Neural cell (in vitro differentiated cells): ENCODE measurements at regions not wholly inside any gene's neighbourhood (a gene's known extent, or its start where the extent isn't known, plus 50 kb on each side); places are given as distances from the start of the nearest gene placed in this dataset.

ENCODE experiments used
- H2AFZ ChIP-seq: fragments of 200-600, 300-800 bp; sonication (generic), shearing (Covaris generic); 2 replicates; pipeline ENCODE4 v1.6.0; 2014; ENCODE audit warnings: low read depth, mild to moderate bottlenecking, antibody characterized with exemption, low read length, moderate library complexity
- H3F3A ChIP-seq: fragments of 200-600 bp; shearing (Covaris generic); 2 replicates; pipeline ENCODE4 v1.6.1; 2016; ENCODE audit warnings: mild to moderate bottlenecking, moderate library complexity, mixed read lengths, antibody characterized with exemption, low read length; ENCODE audit not compliant: insufficient read depth, poor library complexity, severe bottlenecking
- H3K27ac ChIP-seq: fragments of 200-600, 300-800 bp; sonication (generic), shearing (Covaris generic); 2 replicates; pipeline ENCODE4 v1.5.1; 2014; ENCODE audit warnings: mild to moderate bottlenecking, low read length, moderate library complexity
- H3K27me3 ChIP-seq: fragments of 300-800, 200-600 bp; sonication (generic), shearing (Covaris generic); 2 replicates; pipeline ENCODE4 v1.6.0; 2014; ENCODE audit warnings: mild to moderate bottlenecking, low read depth, low read length, moderate library complexity; ENCODE audit not compliant: insufficient read depth
- H3K36me3 ChIP-seq: fragments of 300-800, 200-600 bp; sonication (generic), shearing (Covaris generic); 2 replicates; pipeline ENCODE4 v1.5.1; 2014; ENCODE audit warnings: mild to moderate bottlenecking, antibody characterized with exemption, low read length, moderate library complexity; ENCODE audit not compliant: insufficient read depth
- H3K4me2 ChIP-seq: fragments of 300-800, 200-600 bp; sonication (generic), shearing (Covaris generic); 2 replicates; pipeline ENCODE4 v1.6.0; 2014; ENCODE audit warnings: mild to moderate bottlenecking, low read length
- H3K4me3 ChIP-seq: fragments of 300-800, 200-600 bp; sonication (generic), shearing (Covaris generic); 2 replicates; pipeline ENCODE4 v1.5.1; 2014; ENCODE audit warnings: mild to moderate bottlenecking, low read length, moderate library complexity
- H3K79me2 ChIP-seq: fragments of 200-600 bp; shearing (Covaris generic); replicated peaks from 2 replicates; pipeline ENCODE4 v1.6.0; 2014; ENCODE audit warnings: mild to moderate bottlenecking, low read length, moderate library complexity; ENCODE audit not compliant: insufficient read depth
- H3K9ac ChIP-seq: fragments of 300-800, 200-600 bp; sonication (generic), shearing (Covaris generic); 2 replicates; pipeline ENCODE4 v1.6.1; 2016; ENCODE audit warnings: mild to moderate bottlenecking, low read length, mixed read lengths
- H3K9me2 ChIP-seq: fragments of 200-600 bp; shearing (Covaris generic); 2 replicates; pipeline ENCODE4 v1.6.1; 2016; ENCODE audit warnings: mild to moderate bottlenecking, low read length, mixed read lengths; ENCODE audit not compliant: insufficient read depth
- H3K9me3 ChIP-seq: fragments of 200-600, 300-800 bp; sonication (generic), shearing (Covaris generic); 2 replicates; pipeline ENCODE4 v1.6.1; 2016; ENCODE audit warnings: mild to moderate bottlenecking, mixed run types, low read length, moderate library complexity, mixed read lengths
- H4K20me1 ChIP-seq: fragments of 200-600 bp; shearing (Covaris generic); 2 replicates; pipeline ENCODE4 v1.6.1; 2016; ENCODE audit warnings: mild to moderate bottlenecking, mixed run types; ENCODE audit not compliant: insufficient read depth
- EP300 ChIP-seq: fragments of 450-650 bp; conservative IDR thresholded peaks from 2 replicates; pipeline ENCODE4 v1.6.1; 2014; ENCODE audit warnings: antibody characterized with exemption, mild to moderate bottlenecking, moderate library complexity; ENCODE audit not compliant: poor library complexity, severe bottlenecking
- EZH2 ChIP-seq: fragments of 200-600, 300-800 bp; shearing (Covaris generic), sonication (generic); IDR thresholded peaks from 2 replicates; pipeline ENCODE4 v1.6.1; 2014; ENCODE audit warnings: antibody characterized with exemption, low read length, borderline replicate concordance, mild to moderate bottlenecking; ENCODE audit not compliant: insufficient read depth, poor library complexity, severe bottlenecking
- MXI1 ChIP-seq: fragments of 450-650 bp; conservative IDR thresholded peaks from 2 replicates; pipeline ENCODE4 v1.6.1; 2014; ENCODE audit warnings: antibody characterized with exemption, mild to moderate bottlenecking; ENCODE audit not compliant: poor library complexity, severe bottlenecking
- POLR2AphosphoS5 ChIP-seq: IDR thresholded peaks from 2 replicates; pipeline ENCODE4 v1.6.1; 2012
- RAD21 ChIP-seq: fragments of 450-650 bp; conservative IDR thresholded peaks from 2 replicates; pipeline ENCODE4 v1.6.1; 2014; ENCODE audit warnings: antibody characterized with exemption, mild to moderate bottlenecking, moderate library complexity
- SMC3 ChIP-seq: fragments of 450-650 bp; conservative IDR thresholded peaks from 2 replicates; pipeline ENCODE4 v1.6.1; 2014; ENCODE audit warnings: antibody characterized with exemption, mild to moderate bottlenecking, moderate library complexity; ENCODE audit not compliant: poor library complexity
- TAF1 ChIP-seq: IDR thresholded peaks from 2 replicates; pipeline ENCODE4 v1.6.1; 2012; ENCODE audit warnings: low read depth
- TF ChIP-seq, protein P1 (sequence below): IDR thresholded peaks from 2 replicates; pipeline ENCODE4 v1.6.1; 2012; ENCODE audit warnings: borderline replicate concordance
- TF ChIP-seq, protein P2 (sequence below): fragments of 450-650 bp; IDR thresholded peaks from 2 replicates; pipeline ENCODE4 v1.5.1; 2014; ENCODE audit warnings: antibody characterized with exemption, mild to moderate bottlenecking, moderate library complexity; ENCODE audit not compliant: poor library complexity, severe bottlenecking

DNA sequence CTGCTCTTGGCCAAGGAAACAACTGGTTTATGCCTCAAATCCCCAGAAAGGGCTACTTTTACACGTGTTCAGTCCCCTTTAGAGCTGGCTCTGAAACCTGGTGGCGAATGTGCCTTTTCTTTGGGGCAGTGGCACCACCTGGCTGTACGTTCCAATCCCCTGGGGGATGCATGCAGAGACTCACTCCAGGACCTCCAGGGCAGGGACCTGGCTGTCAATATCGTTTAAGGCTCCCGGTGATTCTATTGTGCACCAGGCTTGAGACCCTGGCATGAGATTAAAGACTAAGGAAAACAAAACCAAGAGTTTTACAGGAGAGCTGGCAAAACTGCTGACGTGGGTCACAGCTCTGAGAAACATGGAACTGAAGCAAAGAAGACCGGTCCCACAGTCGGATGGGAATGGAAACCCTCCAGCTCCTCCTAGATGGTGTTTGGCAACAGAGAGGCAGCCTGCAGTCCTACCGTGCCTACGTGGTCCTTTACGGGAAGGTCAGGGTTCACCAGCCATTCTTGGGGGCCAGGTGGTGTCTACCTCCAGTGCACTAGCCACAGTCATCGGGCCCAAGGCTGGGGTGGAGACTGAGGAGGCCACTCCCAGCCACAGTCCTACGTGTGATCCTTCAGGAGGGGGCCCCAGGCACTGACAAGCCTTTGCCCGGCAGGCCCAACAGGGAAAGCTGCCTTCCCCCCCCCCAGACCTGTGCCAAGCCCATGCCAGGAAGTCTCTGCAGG is 203.3 kb upstream of the CST7 start:
- no peaks in the 10 kb centered on the region for H3F3A ChIP-seq
- no peak overlapping the region for H3K4me2 ChIP-seq
- no peaks in the 10 kb centered on the region for H3K27me3 ChIP-seq
- no peaks in the 10 kb centered on the region for H3K9me2 ChIP-seq
- no peak overlapping the region for H2AFZ ChIP-seq
- H3K27ac ChIP-seq = no peak overlapping the region
- H3K36me3 ChIP-seq = no peaks in the 10 kb centered on the region
- no peaks in the 10 kb centered on the region for H3K79me2 ChIP-seq
- no peak overlapping the region for H3K9ac ChIP-seq
- no peak overlapping the region for H3K4me3 ChIP-seq
- no peak for TF ChIP-seq POLR2AphosphoS5
- no peak for TF ChIP-seq EZH2
- no peak for TF ChIP-seq RAD21
- no peak for TF ChIP-seq EP300
- TF ChIP-seq, protein P1, sequence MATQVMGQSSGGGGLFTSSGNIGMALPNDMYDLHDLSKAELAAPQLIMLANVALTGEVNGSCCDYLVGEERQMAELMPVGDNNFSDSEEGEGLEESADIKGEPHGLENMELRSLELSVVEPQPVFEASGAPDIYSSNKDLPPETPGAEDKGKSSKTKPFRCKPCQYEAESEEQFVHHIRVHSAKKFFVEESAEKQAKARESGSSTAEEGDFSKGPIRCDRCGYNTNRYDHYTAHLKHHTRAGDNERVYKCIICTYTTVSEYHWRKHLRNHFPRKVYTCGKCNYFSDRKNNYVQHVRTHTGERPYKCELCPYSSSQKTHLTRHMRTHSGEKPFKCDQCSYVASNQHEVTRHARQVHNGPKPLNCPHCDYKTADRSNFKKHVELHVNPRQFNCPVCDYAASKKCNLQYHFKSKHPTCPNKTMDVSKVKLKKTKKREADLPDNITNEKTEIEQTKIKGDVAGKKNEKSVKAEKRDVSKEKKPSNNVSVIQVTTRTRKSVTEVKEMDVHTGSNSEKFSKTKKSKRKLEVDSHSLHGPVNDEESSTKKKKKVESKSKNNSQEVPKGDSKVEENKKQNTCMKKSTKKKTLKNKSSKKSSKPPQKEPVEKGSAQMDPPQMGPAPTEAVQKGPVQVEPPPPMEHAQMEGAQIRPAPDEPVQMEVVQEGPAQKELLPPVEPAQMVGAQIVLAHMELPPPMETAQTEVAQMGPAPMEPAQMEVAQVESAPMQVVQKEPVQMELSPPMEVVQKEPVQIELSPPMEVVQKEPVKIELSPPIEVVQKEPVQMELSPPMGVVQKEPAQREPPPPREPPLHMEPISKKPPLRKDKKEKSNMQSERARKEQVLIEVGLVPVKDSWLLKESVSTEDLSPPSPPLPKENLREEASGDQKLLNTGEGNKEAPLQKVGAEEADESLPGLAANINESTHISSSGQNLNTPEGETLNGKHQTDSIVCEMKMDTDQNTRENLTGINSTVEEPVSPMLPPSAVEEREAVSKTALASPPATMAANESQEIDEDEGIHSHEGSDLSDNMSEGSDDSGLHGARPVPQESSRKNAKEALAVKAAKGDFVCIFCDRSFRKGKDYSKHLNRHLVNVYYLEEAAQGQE = no peak
- TF ChIP-seq, protein P2, sequence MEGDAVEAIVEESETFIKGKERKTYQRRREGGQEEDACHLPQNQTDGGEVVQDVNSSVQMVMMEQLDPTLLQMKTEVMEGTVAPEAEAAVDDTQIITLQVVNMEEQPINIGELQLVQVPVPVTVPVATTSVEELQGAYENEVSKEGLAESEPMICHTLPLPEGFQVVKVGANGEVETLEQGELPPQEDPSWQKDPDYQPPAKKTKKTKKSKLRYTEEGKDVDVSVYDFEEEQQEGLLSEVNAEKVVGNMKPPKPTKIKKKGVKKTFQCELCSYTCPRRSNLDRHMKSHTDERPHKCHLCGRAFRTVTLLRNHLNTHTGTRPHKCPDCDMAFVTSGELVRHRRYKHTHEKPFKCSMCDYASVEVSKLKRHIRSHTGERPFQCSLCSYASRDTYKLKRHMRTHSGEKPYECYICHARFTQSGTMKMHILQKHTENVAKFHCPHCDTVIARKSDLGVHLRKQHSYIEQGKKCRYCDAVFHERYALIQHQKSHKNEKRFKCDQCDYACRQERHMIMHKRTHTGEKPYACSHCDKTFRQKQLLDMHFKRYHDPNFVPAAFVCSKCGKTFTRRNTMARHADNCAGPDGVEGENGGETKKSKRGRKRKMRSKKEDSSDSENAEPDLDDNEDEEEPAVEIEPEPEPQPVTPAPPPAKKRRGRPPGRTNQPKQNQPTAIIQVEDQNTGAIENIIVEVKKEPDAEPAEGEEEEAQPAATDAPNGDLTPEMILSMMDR = no peak
- no peak for TF ChIP-seq TAF1
- no peak for TF ChIP-seq MXI1
- TF ChIP-seq SMC3 = no peak
- H4K20me1 ChIP-seq = no peaks in the 10 kb centered on the region
- no peaks in the 10 kb centered on the region for H3K9me3 ChIP-seq

DNA sequence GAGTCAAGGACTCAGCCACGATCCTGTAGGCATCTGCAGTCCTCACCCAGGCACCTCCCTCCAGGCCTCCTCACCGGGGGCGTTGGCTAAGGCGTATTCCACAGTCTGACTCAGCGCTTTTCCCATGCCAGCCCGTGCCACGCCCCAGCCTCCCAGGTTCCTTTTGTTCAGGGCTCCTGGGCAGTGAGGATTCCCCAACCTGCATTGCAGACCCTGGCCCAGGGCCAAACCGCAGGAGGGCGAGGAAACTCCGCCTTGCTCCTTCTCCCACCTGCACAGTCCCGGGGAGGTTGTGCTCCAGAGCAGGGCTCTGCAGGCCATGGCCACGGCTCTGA is 202.8 kb upstream of the CST7 start:
- Histone ChIP-seq H3K36me3 (no peaks in the 10 kb centered on the region), H3K4me3 (no peak overlapping the region), H3K9me3 (no peaks in the 10 kb centered on the region), H2AFZ (no peak overlapping the region), H3K9ac (no peak overlapping the region), H3F3A (no peaks in the 10 kb centered on the region), H3K9me2 (no peaks in the 10 kb centered on the region), H4K20me1 (no peaks in the 10 kb centered on the region), H3K27me3 (no peaks in the 10 kb centered on the region), H3K79me2 (no peaks in the 10 kb centered on the region), H3K27ac (no peak overlapping the region), H3K4me2 (no peak overlapping the region)
- TF ChIP-seq POLR2AphosphoS5 = no peak
- TF ChIP-seq EZH2 = no peak
